ENCODE measurements at regions not wholly inside any gene's neighbourhood (a gene's known extent, or its start where the extent isn't known, plus 50 kb on each side); places are given as distances from the start of the nearest gene placed in this dataset.

- no peak for DNase-seq
Measured at GRCh38 chr4:126023896-126024295, 709.1 kb downstream of the FAT4 start.

DNA sequence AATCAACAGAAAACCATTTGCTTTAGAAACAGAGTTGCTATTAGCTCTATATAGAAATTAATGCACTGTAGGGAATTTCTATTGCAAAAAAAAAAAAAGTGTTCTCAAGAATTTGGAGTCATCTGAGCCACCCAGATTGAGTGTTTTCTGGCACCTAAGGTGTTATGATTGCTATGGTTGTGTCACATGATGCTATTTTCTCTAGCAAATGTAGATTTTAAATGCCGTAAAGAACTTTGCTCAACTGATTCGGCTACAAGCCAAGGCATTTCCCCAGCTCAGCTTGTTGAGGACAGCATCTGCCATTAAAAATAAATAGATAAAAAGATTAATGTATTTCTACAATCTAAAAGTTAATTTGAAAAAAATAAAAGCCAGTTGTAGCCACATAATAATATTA lies 712.8 kb downstream of the FAT4 start:
- DNase-seq: no peak

GRCh38 chr4:126028876-126029275 lies 714.1 kb downstream of the FAT4 start:
- no peak for DNase-seq

DNA sequence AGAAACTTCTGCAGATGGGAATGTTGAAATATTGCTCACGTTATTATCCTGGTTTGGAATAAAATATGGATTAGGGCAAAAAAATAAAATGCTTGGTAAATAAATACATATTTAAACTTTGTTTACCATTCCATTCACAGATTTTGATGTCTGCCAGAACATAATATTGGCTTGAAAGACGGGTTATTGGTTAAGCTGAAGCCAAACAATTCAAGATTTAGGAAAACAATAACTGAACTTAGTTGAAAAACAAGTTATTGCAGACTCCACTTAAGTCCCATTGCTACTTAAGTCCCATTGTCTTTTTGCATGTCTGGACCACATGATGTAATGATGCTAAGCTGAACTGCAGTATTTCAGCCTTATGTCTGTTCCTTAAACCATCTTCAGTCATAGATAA lies 722.5 kb downstream of the FAT4 start:
- no peak for DNase-seq

DNA sequence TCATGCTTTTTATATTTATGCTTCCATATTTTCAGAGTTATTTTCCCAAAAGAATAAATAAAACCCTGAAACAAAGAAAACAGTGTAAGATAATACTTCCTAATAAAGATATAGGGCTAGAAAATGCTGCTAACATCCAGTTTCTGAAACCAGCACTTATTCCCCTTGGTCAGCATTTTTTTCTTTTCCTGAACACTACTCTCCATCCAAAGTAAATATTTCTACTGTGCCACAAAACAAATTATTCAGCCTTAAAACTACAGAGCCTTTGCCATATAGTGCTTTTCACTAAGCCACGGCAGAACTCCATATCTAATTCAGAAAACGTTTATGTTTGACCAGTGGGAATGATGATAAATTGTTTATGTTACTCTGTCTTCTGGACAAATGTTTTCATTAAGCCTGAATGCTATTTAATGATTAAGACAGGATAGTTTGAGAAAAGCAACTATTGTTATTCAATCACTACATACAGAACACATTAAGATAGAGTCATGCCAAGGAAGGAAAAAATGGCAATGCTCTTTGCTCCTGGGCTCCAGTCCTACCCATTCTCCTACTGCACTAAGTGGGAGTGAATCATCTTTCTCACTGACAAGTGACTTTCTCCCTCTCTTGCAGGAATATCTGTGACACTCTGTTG lies 723.9 kb downstream of the FAT4 start:
- DNase-seq: no peak

- DNase-seq: no peak
Measured at GRCh38 chr4:126046081-126046614, 731.4 kb downstream of the FAT4 start.

DNA sequence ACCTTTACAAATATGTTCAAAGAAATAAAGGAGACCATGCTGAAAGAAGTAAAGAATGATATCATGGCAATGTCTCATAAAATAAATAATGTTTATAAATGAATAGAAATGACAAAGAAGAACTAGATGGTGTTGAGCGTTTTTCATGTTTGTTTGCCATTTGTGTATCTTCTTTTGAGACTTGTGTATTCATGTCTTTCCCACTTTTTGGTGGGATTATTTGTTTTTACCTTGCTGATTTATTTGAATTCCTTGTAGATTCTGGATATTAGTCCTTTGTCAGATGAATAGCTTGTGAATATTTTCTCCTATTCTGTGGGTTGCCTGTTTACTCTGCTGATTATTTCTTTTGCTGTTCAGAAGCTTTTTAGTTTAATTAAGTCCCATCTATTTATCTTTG lies 732.4 kb downstream of the FAT4 start:
- no peak for DNase-seq

- peak in 17 of 56 donors; percentile 0 to 59 (median 16) for DNase-seq
Measured at GRCh38 chr4:126051689-126052424, 737.1 kb downstream of the FAT4 start.

DNA sequence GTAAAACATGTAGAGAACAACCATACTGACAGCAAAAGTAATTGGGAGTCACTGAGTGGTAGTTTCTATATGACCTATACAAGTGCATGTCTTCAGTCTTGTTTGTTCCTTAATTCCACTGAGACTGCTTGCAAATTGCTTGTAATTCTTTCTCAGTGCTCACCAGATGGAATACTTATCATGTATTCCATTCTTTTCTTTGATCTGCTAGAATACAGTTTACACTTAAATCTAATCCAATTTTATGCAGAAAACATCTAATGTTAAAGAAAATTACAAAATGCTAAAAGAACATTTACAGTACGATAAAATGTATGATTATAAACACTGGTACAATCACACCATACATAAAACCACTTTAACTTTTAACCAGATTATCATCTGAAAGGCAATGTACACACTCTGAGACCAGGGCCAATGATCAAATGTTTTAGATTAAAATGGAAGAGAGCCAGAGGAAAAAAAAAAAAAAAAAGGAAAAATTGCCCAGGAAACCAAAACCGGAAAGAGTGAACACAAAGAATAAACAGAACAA lies 741.4 kb downstream of the FAT4 start:
- DNase-seq: no peak

GRCh38 chr4:126057371-126057770 lies 742.6 kb downstream of the FAT4 start:
- no peak for DNase-seq

GRCh38 chr4:126058596-126058995 lies 743.8 kb downstream of the FAT4 start:
- DNase-seq: no peak

DNA sequence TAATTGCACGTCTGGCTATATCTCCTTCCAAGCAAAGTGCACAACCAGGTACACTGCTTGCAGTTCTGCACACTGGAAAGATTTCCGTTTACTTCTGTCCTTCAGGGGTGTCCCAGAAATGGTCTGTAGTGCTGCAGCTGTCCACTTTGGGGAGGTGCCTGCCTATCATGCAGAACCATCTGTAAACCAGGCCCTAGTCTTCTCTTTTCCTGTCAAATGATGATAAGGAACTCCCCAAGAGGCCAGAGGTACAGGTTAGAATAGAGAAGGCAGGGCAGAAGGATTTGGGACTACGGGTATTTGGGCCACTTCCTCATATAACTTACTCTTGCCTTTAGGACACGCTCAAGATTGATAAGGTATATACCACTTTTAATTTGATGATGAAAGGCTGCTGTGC lies 746.9 kb downstream of the FAT4 start:
- no peak for DNase-seq

DNA sequence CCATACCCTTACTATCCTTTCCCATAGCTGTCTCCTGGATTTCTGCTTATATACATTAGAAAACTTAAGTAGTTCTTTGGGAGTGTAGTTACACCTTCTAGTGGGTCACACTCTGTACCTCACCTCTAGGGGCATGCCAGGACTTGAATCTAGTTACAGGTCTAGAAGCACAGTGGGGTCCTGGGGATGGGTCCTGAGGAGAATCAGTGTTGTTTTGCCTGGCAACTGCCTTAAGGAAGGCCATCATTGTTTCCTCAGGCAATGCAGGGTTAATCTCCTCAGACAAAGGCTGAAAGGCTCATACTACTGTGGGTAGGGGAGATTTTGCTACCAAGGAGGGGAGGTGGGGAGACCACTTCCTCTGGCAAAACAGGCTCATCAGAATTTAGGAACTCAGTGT lies 750.3 kb downstream of the FAT4 start:
- no peak for DNase-seq

- DNase-seq: peak in 23 of 56 donors; percentile 0 to 49 (median 14)
Measured at GRCh38 chr4:126071346-126072333, 756.9 kb downstream of the FAT4 start.

DNA sequence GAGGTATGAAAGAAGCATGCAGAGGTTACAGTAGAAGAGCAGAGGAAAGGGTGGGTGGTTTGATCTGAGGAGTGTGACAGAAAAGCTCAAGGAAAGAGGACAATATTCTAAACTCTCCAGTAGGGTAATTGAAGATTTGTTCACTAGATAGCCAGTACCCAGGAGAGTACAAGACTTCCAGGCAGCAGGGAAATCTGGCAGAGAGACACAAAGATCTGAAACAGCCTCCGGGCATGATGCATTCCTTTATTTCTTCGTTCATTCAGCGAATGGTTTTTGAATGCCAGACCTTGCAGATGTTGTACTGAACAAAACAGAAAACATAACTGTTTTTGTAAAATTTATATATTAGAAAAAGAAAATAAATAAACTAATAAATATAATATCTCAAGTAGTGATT lies 766.6 kb downstream of the FAT4 start:
- DNase-seq: no peak

DNA sequence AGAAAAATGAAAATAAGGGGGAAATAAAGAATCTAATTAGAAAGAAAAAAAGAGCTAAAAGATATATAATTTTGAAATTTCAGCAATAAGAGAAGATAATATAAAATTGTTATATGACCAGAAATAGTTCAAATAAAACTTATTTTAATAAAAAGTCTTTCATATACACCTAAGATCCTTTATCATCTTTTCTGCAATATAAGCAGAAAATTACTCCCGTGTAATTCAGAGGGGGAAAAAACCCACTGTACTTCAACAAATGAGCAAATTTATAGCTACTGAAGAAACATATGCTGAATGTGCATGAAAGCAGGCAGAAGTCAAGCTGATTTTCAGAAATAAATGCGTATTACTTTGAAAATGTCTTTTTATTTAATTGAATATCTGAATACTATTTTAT lies 771.3 kb downstream of the FAT4 start:
- DNase-seq: no peak

- no peak for DNase-seq
Measured at GRCh38 chr4:126087101-126087500, 772.3 kb downstream of the FAT4 start.

DNA sequence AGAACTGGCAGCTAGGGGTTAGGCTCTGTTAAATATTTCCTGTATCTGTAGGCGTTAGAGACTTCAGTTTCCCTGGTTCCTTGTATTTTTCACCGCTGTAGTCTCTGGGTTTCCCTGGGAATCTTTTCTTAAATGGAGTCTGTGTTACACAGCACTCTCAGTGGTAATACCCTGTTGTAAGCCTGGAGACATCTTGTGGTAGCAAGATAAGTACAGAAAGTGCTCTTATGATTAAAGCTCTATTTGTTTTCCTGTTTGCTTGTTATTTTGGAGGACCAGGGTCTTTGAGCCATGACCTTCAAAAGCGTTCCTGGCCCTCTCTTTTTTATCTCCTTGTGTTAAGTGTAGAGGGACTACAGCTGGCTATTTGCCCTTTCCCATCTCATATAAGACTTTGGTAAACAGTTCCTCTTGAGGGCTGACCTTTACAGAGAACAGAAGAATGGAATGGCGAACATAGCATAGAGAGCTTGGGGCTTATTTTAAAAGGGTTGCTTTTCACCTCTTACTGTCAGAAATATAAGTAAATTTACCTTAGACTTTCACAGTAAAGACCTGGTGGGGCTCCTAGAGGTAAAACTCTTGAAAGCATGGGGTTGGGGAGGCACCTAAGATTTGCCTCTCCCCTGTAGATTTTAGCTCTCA lies 782.5 kb downstream of the FAT4 start:
- DNase-seq: no peak

DNA sequence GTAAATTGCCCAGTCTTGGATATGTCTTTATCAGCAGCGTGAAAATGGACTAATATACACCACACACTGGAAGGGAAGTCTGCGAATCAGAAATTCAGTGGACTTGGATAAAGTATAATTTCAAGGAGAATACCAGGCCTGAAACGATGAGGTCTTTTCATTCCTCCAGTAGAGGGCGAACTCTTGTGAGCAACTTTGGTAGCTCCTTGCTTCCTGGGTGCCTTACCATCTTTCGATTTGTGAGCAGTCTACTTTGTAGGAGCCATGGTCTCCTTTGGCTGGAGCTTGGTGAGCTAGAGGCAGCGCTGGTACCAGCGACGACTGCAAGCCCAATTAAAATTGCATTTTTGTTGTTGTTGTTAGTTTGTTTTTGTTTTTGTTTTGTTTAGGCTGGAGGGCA lies 791.9 kb downstream of the FAT4 start:
- no peak for DNase-seq

DNA sequence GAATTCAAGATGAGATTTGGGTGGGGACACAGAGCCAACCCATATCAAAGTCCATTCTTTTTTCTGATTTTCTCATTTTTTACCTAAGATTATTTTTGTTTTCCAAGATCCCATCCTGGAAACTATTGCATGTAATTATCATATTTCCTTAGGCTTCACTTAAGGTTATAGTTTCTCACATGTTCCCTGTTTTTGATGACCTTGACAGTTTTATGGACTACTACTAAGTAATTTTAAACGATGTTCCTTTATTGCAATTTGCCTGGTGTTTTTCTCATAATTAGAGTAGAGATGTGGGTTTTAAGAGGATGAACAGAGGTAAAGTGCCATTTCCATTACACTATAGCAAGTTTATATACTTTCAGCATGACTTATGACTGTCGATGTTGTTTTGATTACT lies 795.1 kb downstream of the FAT4 start:
- DNase-seq: no peak

DNA sequence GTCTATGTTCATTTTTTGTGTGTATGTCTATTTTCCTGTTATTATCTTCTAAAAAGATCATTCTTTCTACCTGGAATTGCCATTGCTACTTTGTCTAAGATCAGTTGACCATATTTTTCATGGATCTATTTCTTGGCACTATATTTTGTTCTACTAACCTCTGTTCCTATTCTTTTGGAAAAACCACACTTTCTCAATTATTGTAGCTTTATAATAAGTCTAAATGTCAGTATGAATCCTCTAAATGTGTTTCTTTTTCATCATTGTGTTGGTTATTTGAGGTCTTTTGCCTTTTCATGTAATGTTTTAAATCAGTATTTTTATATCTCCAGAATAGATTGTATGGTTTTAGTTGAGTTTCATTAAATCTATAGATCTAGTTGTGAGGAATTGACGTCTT lies 798.3 kb downstream of the FAT4 start:
- DNase-seq: no peak
